Neural crest cell (in vitro differentiated cells): ENCODE measurements at regions not wholly inside any gene's neighbourhood (a gene's known extent, or its start where the extent isn't known, plus 50 kb on each side); places are given as distances from the start of the nearest gene placed in this dataset.
A peak's percentile ranks its signal among the peaks of the same experiment; 100 is the strongest.
"Not testable (repeated sequence)": the region's sequence is repeated elsewhere in the genome, so short reads cannot be mapped to it uniquely, and the experiment has no call there.

Source experiments
- DNase-seq: peaks from one replicate; pipeline ENCODE4 v3.0.0; 2021; ENCODE audit warnings: low read depth, mixed read lengths, low spot score
- H3K27ac Mint-ChIP-seq: one replicate; pipeline ENCODE4 v1.8.0; 2021; ENCODE audit warnings: mild to moderate bottlenecking, mixed read lengths; ENCODE audit not compliant: unreplicated experiment
- H3K27me3 Mint-ChIP-seq: 2 replicates; pipeline ENCODE4 v1.8.0; 2021; ENCODE audit warnings: low read depth, mild to moderate bottlenecking, mixed read lengths
- H3K36me3 Mint-ChIP-seq: 2 replicates; pipeline ENCODE4 v1.8.0; 2021; ENCODE audit warnings: low read depth, mild to moderate bottlenecking, mixed read lengths
- H3K4me1 Mint-ChIP-seq: 2 replicates; pipeline ENCODE4 v1.8.0; 2021; ENCODE audit warnings: mixed read lengths
- H3K4me3 Mint-ChIP-seq: one replicate; pipeline ENCODE4 v1.8.0; 2021; ENCODE audit warnings: mild to moderate bottlenecking, mixed read lengths
- H3K9me3 Mint-ChIP-seq: 2 replicates; pipeline ENCODE4 v1.8.0; 2021; ENCODE audit warnings: mixed read lengths
- TF ChIP-seq, protein P1 (sequence below): fragments of 200-600 bp; sonication (generic); conservative IDR thresholded peaks from 2 replicates; pipeline ENCODE4 v1.5.0; 2021; ENCODE audit warnings: antibody characterized with exemption, mild to moderate bottlenecking

DNA sequence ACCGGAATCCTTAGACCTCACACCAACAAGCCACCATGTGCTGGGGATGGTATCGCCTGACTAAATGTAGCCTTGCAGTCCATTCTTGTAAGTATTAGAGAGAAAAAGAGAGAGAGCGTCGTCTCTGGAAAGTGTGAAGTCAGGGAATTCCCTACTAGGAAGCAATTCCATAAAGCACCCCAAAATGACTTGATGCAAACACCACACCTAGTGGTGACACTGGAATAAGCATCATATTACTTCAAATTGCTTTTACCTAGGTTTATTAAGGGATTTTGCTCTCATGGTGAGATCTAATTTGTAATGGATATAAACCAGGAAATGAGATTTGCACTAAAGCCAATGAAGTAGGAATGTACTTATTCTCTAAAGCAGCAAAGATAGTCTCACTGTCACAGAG, 111.4 kb upstream of the METTL9 start:
- H3K27me3 Mint-ChIP-seq, H3K9me3 Mint-ChIP-seq, H3K4me1 Mint-ChIP-seq, H3K36me3 Mint-ChIP-seq, H3K27ac Mint-ChIP-seq, DNase-seq, H3K4me3 Mint-ChIP-seq: not testable (repeated sequence)
- TF ChIP-seq, protein P1, sequence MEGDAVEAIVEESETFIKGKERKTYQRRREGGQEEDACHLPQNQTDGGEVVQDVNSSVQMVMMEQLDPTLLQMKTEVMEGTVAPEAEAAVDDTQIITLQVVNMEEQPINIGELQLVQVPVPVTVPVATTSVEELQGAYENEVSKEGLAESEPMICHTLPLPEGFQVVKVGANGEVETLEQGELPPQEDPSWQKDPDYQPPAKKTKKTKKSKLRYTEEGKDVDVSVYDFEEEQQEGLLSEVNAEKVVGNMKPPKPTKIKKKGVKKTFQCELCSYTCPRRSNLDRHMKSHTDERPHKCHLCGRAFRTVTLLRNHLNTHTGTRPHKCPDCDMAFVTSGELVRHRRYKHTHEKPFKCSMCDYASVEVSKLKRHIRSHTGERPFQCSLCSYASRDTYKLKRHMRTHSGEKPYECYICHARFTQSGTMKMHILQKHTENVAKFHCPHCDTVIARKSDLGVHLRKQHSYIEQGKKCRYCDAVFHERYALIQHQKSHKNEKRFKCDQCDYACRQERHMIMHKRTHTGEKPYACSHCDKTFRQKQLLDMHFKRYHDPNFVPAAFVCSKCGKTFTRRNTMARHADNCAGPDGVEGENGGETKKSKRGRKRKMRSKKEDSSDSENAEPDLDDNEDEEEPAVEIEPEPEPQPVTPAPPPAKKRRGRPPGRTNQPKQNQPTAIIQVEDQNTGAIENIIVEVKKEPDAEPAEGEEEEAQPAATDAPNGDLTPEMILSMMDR, result peak; percentile 22

DNA sequence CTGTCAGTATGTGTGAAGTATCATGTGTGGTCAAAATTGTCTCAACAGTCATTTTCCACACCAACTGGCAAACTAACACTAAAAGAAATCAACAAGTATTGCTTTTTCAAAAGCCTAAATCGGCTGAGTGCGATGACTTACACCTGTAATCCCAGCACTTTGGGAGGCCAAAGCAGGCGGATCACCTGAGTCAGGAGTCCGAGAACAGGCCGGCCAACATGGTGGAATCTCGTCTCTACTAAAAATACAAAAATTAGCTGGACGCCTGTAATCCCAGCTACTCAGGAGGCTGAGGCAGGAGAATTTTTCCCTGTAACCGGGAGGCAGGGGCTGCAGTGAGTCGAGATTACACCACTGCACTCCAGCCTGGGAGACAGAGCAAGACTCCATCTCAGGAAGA, 100.3 kb upstream of the METTL9 start:
- H3K27me3 Mint-ChIP-seq, H3K4me1 Mint-ChIP-seq, DNase-seq, H3K4me3 Mint-ChIP-seq, H3K9me3 Mint-ChIP-seq, H3K27ac Mint-ChIP-seq, H3K36me3 Mint-ChIP-seq: not testable (repeated sequence)

DNA sequence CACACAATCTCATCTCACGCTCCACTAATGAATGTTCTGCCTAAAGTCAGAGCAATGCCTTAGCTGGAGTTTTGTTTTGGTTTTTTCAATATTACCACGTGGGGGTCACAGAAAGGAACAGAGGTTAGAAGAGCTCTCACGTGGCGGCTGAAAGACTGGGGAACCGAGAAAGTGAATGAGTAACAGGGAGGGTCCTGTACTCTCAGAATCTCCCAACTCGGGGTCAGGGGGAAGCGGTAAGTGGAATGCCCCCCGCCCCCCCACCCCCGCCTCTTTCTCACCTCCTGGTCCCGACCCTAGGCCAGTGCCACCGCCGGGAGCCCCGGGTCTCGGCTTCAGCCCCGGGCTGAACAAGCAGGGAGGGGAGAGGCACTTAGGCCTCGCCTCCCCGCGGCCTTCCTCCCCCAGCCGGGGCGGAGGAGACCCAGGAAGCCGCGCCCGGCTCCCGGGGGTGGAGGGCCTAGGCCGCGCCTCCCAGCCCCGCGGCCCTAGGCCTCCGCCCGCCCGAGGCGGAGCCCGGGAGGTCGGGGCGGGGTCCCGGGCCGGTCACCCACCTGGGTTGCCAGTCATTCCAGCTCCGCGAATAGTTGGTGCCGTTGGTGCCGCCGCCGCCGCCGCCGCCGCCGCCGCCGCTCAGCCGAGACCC, 98.0 kb upstream of the METTL9 start:
- not testable (repeated sequence) for H3K4me1 Mint-ChIP-seq, H3K36me3 Mint-ChIP-seq, DNase-seq, H3K9me3 Mint-ChIP-seq, H3K27ac Mint-ChIP-seq, H3K27me3 Mint-ChIP-seq
- H3K4me3 Mint-ChIP-seq, result peak overlapping the region; percentile 94

DNA sequence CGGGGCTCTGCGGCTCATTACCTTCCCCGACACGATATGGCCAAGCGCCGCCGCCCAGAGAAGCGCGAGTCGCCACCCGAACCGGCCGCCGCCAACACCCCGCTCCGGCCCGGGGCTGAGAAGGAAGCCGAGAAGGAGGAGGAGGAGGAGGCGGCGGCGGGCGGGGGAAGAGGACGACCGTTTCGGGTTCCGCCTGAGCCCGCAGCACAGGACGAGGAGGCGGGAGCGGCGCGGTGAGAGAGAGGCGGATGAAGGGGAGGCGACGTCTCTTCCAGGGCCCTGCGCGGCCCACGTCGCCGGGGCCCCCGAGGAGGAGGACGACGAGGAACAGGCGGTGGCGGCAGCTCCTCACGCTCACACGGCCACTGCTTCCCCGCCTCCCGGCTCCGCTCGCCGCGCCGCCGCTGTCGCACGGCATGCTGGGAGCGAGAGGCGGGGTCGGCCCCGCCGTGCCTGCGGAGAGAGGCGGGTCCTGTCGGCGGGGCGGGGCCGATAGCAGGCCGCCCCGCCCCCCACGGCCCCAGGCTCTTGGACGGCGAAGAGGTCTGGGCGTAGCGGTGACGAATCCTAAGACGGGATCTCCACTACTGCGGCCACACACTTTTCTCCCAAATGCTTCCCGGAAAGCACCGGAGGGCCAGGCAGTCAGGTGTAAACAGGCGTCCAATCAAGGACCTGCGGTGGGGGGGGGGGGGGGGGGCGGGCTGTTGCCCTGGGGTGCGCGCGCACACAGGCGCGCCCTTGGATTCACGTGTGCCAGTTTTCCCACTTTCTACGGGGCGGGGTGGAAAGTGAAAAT, 97.3 kb upstream of the METTL9 start:
- DNase-seq, result peak; percentile 92
- Mint-ChIP-seq H3K36me3 (no peaks in the 10 kb centered on the region), H3K4me1 (peaks cover 5% of the 10 kb centered on the region), H3K27ac (peak overlapping the region; percentile 57), H3K9me3 (no peaks in the 10 kb centered on the region), H3K27me3 (no peaks in the 10 kb centered on the region), H3K4me3 (peak overlapping the region; percentile 88)
- TF ChIP-seq, protein P1, result no peak

DNA sequence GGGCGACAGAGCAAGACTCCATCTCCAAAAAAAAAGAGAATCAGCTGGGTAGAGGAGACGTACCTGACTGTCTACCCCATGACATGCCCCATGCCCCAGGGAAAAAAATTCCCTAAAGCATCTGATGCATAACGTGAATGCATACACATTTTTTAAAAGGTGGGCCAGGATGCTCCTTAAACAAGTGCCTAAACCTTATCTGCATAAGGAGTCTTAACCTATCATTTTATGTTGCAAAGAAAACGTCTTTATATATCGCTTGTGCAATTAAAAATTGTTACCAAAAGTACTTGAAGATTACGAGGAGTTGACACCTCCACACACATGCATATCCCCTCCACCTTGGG, 95.8 kb upstream of the METTL9 start:
- peak overlapping the region; percentile 76 for H3K4me3 Mint-ChIP-seq
- peaks cover 14% of the 10 kb centered on the region for H3K4me1 Mint-ChIP-seq
- H3K27ac Mint-ChIP-seq, H3K9me3 Mint-ChIP-seq, H3K27me3 Mint-ChIP-seq, H3K36me3 Mint-ChIP-seq: not testable (repeated sequence)
- peak; percentile 1 for DNase-seq

DNA sequence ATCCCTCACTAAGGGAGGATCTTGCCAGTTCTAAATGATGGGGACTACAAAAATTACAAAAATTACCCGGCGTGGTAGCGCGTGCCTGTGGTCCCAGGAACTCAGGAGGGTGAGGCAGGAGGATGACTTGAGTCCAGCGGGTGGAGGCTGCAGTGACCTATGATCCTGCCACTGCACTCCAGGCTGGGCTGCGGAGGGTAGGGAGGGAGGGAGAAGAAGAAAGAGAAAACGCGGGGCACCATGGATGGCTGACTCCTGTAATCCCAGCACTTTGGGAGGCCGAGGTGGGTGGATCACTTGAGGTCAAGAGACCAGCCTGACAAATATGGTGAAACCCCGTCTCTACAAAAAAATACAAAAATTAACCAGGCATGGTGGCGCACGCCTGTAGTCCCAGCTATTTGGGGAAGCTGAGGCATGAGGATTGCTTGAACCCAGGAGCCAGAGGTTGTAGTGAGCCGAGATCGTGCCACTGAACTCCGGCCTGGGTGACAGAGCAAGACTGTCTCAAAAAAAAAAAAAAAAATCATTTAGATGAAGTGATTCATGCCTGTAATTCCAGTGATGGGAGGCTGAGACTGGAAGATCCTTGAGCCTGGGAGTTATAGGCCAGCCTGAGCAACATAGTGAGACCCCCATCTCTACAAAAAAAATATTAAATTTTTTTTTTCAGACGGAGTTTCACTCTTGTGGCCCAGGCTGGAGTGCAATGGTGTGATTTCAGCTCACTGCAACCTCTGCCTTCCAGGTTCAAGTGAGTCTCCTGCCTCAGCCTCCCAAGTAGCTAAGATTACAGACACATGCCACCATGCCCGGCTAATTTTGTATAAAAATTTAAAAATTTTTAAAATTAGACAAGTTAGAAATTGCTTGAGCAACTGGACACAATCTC, 95.2 kb upstream of the METTL9 start:
- H3K36me3 Mint-ChIP-seq, H3K27ac Mint-ChIP-seq, H3K9me3 Mint-ChIP-seq, H3K27me3 Mint-ChIP-seq: not testable (repeated sequence)
- Mint-ChIP-seq H3K4me3 (peak overlapping the region; percentile 76), H3K4me1 (peaks cover 21% of the 10 kb centered on the region)
- peak; percentile 1 for DNase-seq

DNA sequence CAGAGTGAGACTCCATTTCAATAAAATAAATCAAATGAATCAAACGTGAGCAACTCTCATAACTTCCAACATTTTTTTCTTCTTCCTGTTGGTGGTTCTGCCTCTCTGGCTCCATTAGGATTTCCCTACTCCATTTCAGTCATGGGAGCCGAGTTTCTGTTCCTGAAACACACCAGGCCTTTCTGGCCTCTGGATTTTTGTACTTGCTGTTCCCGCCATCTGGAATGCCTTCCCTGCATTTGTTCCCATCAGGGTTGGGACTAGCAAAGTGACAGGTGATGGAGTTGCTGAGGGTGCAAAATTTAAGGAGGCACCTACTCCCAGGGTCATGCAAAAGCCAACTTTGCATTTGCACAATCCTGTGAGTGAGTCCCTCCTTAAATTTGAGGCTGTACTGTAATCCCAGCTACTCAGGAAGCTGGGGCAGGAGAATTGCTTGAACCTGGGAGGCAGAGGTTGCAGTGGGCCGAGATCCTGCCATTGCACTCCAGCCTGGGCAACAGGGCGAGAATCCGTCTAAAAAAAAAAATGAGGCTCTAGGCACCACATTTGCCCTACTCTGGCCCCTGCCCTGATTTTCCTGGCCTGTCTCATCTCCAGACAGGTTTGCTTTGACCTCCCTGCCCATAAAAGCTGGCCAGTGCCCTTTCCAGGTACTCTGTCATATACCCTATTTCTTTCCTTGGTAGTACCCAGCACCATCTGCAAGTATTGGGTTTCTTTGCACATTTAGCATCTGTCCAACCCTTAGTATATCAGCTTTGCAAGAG, 93.4 kb upstream of the METTL9 start:
- DNase-seq, H3K36me3 Mint-ChIP-seq, H3K27me3 Mint-ChIP-seq, H3K27ac Mint-ChIP-seq, H3K9me3 Mint-ChIP-seq: not testable (repeated sequence)
- Mint-ChIP-seq H3K4me1 (peaks cover 38% of the 10 kb centered on the region), H3K4me3 (peak overlapping the region; percentile 19)

DNA sequence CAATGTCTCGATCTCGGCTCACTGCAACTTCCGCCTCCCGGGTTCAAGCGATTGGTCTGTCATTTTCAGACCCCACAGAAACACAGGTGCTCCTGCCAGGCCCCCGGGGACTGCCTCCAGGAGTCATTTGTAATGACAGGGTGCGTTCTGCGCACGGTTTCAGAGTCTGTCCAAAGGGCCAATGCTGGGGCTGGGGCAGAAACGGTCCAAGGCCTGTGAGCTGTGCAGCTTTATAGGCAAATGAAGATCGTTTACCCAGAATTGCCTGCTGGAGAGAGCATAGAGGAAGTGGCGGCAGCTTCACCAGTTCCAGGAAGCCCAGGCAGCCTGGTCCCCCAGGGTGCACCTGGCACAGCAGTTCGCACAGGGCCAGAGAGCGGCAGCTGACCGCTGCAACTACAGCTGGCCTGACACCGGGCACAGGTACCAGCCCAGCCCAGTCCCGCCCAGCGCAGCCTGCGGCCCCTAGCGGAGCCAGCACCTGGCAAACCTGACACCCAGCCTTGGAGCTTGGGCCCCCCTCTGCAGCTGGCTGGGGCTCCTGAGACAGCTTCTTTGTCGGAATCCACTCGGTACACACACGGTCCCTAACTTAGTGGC, 92.4 kb upstream of the METTL9 start:
- H3K4me1 Mint-ChIP-seq, result peaks cover 48% of the 10 kb centered on the region
- not testable (repeated sequence) for DNase-seq, H3K36me3 Mint-ChIP-seq, H3K27me3 Mint-ChIP-seq, H3K9me3 Mint-ChIP-seq, H3K27ac Mint-ChIP-seq, H3K4me3 Mint-ChIP-seq

DNA sequence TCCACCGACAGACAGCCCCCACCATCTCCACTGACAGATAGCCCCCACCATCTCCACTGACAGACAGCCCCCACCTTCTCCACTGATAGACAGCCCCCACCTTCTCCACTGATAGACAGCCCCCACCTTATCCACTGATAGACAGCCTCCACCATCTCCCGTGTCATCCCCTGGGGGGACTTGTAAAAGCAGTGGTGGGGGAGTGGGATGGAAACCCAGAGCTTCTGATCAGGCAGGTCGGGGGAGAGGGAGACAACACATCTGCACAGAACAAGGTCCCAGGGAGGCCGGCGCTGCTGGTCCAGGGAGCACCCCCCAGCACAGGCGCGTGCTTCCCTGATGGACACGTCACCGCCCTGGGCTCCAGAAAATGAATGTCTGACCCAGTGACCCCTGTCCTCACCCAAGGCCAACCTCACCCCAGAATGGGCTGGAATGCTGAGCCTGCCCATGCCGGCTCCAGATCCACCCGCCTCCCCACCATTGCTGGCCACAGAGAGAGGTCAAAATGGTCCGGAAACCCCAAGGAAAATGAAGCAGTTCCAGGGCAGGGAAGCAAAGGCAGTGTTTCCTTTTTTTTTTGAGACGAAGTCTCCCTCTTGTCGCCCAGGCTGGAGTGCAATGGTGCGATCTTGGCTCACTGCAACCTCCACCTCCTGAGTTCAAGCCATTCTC, 91.6 kb upstream of the METTL9 start:
- H3K4me1 Mint-ChIP-seq, result peaks cover 54% of the 10 kb centered on the region
- H3K4me3 Mint-ChIP-seq, result peak overlapping the region; percentile 51
- H3K27me3 Mint-ChIP-seq, H3K36me3 Mint-ChIP-seq, DNase-seq, H3K9me3 Mint-ChIP-seq: not testable (repeated sequence)
- peak overlapping the region; percentile 86 for H3K27ac Mint-ChIP-seq
